ENCODE measurements at regions not wholly inside any gene's neighbourhood (a gene's known extent, or its start where the extent isn't known, plus 50 kb on each side); places are given as distances from the start of the nearest gene placed in this dataset.

DNA sequence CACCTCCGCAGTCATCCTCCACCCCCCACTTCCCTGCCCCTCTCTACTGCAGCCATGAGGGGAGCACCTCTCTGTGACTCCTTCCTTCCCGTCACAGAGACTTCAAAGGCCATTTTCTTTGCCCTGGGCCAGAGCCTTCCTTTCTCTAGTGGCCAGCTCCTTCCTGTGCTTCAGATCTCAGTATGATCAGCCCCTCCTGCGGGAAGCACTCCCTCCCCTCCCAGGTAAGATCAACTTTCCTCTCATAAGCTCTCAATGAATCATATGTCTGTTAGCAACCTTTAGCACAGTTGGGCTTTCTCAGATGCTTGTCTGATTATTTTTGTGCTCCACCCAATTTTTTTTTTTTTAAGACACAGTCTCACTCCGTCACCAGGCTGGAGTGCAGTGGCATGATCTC lies 241.0 kb upstream of the PRSS1 start:
- TF ChIP-seq SMC3 (IDR thresholded peaks at IDR 0.05; ENCODE audit: low read depth, low read length): no peak
- no peak for TF ChIP-seq BHLHE40 (IDR thresholded peaks at IDR 0.05; ENCODE audit: low read depth, low read length)
- dilution Hi-C loops (cut with HindIII; ENCODE audit: low sequenced_read_pairs, unreplicated experiment) (loop anchor here (25.0 kb wide), 1 partner anchor 279 kb away; no protein-coding TSS in a partner anchor), intact Hi-C loops (cut with micrococcal nuclease) (no loop called here), in situ Hi-C loops (cut with MboI; ENCODE audit: low sequenced_read_pairs) (no loop called here)
- Histone ChIP-seq H4K5ac (ENCODE audit: low read depth, low read length) (no peak overlapping the region), H3K56ac (ENCODE audit: extremely low read depth, insufficient read depth, low read length) (no peak overlapping the region), H3K4me2 (ENCODE audit: low read depth, low read length) (no peak overlapping the region), H3K4me3 (ENCODE audit: insufficient read depth, low read depth, low read length) (no peak overlapping the region), H2AK9ac (replicated peaks; ENCODE audit: low read depth, low read length, poor library complexity) (no peak overlapping the region), H4K91ac (ENCODE audit: insufficient read depth, low read depth, low read length) (no peak overlapping the region), H2BK5ac (ENCODE audit: low read depth, low read length, poor library complexity, severe bottlenecking) (no peak overlapping the region), H3K18ac (ENCODE audit: low read depth, low read length) (no peak overlapping the region), H3K14ac (replicated peaks; ENCODE audit: low read depth, low read length) (no peak overlapping the region), H2BK120ac (ENCODE audit: low read depth, low read length) (no peak overlapping the region), H3K36me3 (ENCODE audit: control insufficient read depth, insufficient read depth, low read length) (no peaks in the 10 kb centered on the region), H3K79me1 (ENCODE audit: low read depth in 1 of 2, low read length in 2 of 2) (no peaks in the 10 kb centered on the region), H3K27ac (ENCODE audit: insufficient read depth, low read length) (no peak overlapping the region), H2BK20ac (ENCODE audit: low read depth, low read length) (no peak overlapping the region), H3K4me1 (ENCODE audit: control insufficient read depth, insufficient read depth, low read length) (no peaks in the 10 kb centered on the region), H3K9me3 (ENCODE audit: control insufficient read depth, insufficient read depth, low read length) (no peaks in the 10 kb centered on the region), H3K4ac (ENCODE audit: low read depth, low read length) (no peak overlapping the region), H3K23ac (ENCODE audit: low read depth, low read length) (no peak overlapping the region), H2AK5ac (ENCODE audit: low read depth, low read length) (no peak overlapping the region), H3K9ac (ENCODE audit: low read depth, low read length) (no peak overlapping the region), H4K8ac (ENCODE audit: low read depth in 2 of 2, low read length in 2 of 2) (no peak overlapping the region), H2BK15ac (ENCODE audit: low read depth, low read length) (no peak overlapping the region), H3K9me1 (ENCODE audit: insufficient read depth, low read length) (no peaks in the 10 kb centered on the region), H2AFZ (replicated peaks; ENCODE audit: low read length, poor library complexity) (no peak overlapping the region), H3K27me3 (ENCODE audit: control insufficient read depth, insufficient read depth, low read length) (peaks cover 30% of the 10 kb centered on the region), H4K20me1 (ENCODE audit: insufficient read depth, low read length) (no peaks in the 10 kb centered on the region)
- no peak for DNase-seq
- CTCF ChIA-PET: interaction anchor here (0.7 to 1.3 kb wide), 3 partner anchors 11 to 313 kb away, joined by 3 read pairs; no protein-coding TSS in a partner anchor
- 52% methylated on average over 3 of the region's 4 CpGs; no CpG with 5 or more reads in 1 of the 2 experiments for WGBS, 2 experiments (ENCODE audit: extremely low coverage in 2 of 2, insufficient read length in 1 of 2)
- POLR2A ChIA-PET (ENCODE audit: unreplicated experiment): no interaction called here
- BruUV-seq (replicated peaks): no TSS peak
- ATAC-seq (ENCODE audit: low read depth): no peak
